BLaER1 treated with 17β-estradiol and CSF1 and Interleukin-3, amounts not matched to agents 10 nM and 100 nM (cell line): ENCODE measurements at regions not wholly inside any gene's neighbourhood (a gene's known extent, or its start where the extent isn't known, plus 50 kb on each side); places are given as distances from the start of the nearest gene placed in this dataset.
A peak's percentile ranks its signal among the peaks of the same experiment; 100 is the strongest.

Experiments used
- H3K27ac ChIP-seq, 11 experiments: shearing (Covaris generic); formaldehyde crosslinking; 2 replicates each; pipeline ENCODE4 v1.8.1; 2022
- H3K27me3 ChIP-seq, 11 experiments: shearing (Covaris generic); formaldehyde crosslinking; 2 replicates each; pipeline ENCODE4 v1.8.1; 2022
- H3K36me3 ChIP-seq, 11 experiments: shearing (Covaris generic); formaldehyde crosslinking; 2 replicates each; pipeline ENCODE4 v1.8.1; 2022
- H3K4me1 ChIP-seq, 10 experiments: shearing (Covaris generic); formaldehyde crosslinking; 2 replicates each; pipeline ENCODE4 v1.8.1; 2022
- H3K4me2 ChIP-seq, 11 experiments: shearing (Covaris generic); formaldehyde crosslinking; 2 replicates each; pipeline ENCODE4 v1.8.1; 2022
- H3K4me3 ChIP-seq, 10 experiments: shearing (Covaris generic); formaldehyde crosslinking; 2 replicates each; pipeline ENCODE4 v1.8.1; 2022
- H3K9ac ChIP-seq, 11 experiments: shearing (Covaris generic); formaldehyde crosslinking; 2 replicates each; pipeline ENCODE4 v1.8.1; 2022
- H3K9me3 ChIP-seq, 11 experiments: shearing (Covaris generic); formaldehyde crosslinking; replicated peaks in 1 of 11; 2 replicates each; pipeline ENCODE4 v1.8.1; 2022
- H4K20me1 ChIP-seq, 11 experiments: shearing (Covaris generic); formaldehyde crosslinking; 2 replicates each; pipeline ENCODE4 v1.8.1; 2022
- Cebpa-rat ChIP-seq, 11 experiments: shearing (Covaris generic); IDR thresholded peaks; 2 replicates each; pipeline ENCODE4 v1.8.1; 2022

GRCh38 chrX:109874548-109874947 lies 128.4 kb upstream of the TMEM164 start:
- TF ChIP-seq Cebpa-rat (IDR thresholded peaks at IDR 0.05): no peak
- Histone ChIP-seq H3K4me3 (no peak overlapping the region), H3K9ac (no peak overlapping the region), H3K9me3 (peaks cover 0 to 16% (median 7%) of the 10 kb centered on the region in 11 experiments; a peak in 16 of 22 replicates), H3K4me1 (peaks cover 0 to 43% (median 5%) of the 10 kb centered on the region in 10 experiments; a peak in 10 of 20 replicates), H3K4me2 (peak overlapping the region in 2 of 11 experiments; percentile 1 to 52; a peak in 2 of 22 replicates), H3K27me3 (peaks cover 51 to 77% (median 70%) of the 10 kb centered on the region in 11 experiments), H3K36me3 (no peaks in the 10 kb centered on the region), H4K20me1 (no peaks in the 10 kb centered on the region), H3K27ac (no peak overlapping the region)

- no peak for TF ChIP-seq Cebpa-rat (IDR thresholded peaks at IDR 0.05)
- Histone ChIP-seq H3K9me3 (peaks cover 0 to 16% (median 7%) of the 10 kb centered on the region in 11 experiments; a peak in 16 of 22 replicates), H3K36me3 (no peaks in the 10 kb centered on the region), H3K27me3 (peaks cover 61 to 86% (median 80%) of the 10 kb centered on the region in 11 experiments), H3K4me1 (peaks cover 0 to 56% (median 9%) of the 10 kb centered on the region in 10 experiments; a peak in 10 of 20 replicates), H3K9ac (no peak overlapping the region), H4K20me1 (no peaks in the 10 kb centered on the region), H3K27ac (no peak overlapping the region), H3K4me3 (no peak overlapping the region), H3K4me2 (no peak overlapping the region)
Measured at GRCh38 chrX:109875831-109876230, 127.1 kb upstream of the TMEM164 start.

GRCh38 chrX:109878236-109878635 lies 124.7 kb upstream of the TMEM164 start:
- Histone ChIP-seq H3K27ac (peak overlapping the region in 5 of 11 experiments; percentile 36 to 72 (median 58); a peak in 10 of 22 replicates), H3K4me1 (peaks cover 0 to 76% (median 10%) of the 10 kb centered on the region in 10 experiments; a peak in 10 of 20 replicates), H3K36me3 (no peaks in the 10 kb centered on the region), H4K20me1 (no peaks in the 10 kb centered on the region), H3K27me3 (peaks cover 58 to 90% (median 85%) of the 10 kb centered on the region in 11 experiments), H3K4me3 (no peak overlapping the region), H3K9ac (peak overlapping the region in 3 of 11 experiments; percentile 12 to 60 (median 54); a peak in 4 of 22 replicates), H3K4me2 (peak overlapping the region in 5 of 11 experiments; percentile 25 to 75 (median 60); a peak in 9 of 22 replicates), H3K9me3 (peaks cover 0 to 16% (median 7%) of the 10 kb centered on the region in 11 experiments; a peak in 16 of 22 replicates)
- no peak for TF ChIP-seq Cebpa-rat (IDR thresholded peaks at IDR 0.05)

GRCh38 chrX:109879991-109880390 lies 122.9 kb upstream of the TMEM164 start:
- Histone ChIP-seq H3K9ac (peak overlapping the region in 1 of 11 experiments; percentile 30; a peak in 1 of 22 replicates), H3K9me3 (peaks cover 0 to 15% (median 7%) of the 10 kb centered on the region in 11 experiments; a peak in 16 of 22 replicates), H3K36me3 (no peaks in the 10 kb centered on the region), H3K4me2 (peak overlapping the region in 4 of 11 experiments; percentile 44 to 75 (median 66); a peak in 8 of 22 replicates), H3K4me1 (peaks cover 0 to 71% (median 10%) of the 10 kb centered on the region in 10 experiments; a peak in 10 of 20 replicates), H4K20me1 (no peaks in the 10 kb centered on the region), H3K27me3 (peaks cover 58 to 90% (median 81%) of the 10 kb centered on the region in 11 experiments), H3K27ac (peak overlapping the region in 4 of 11 experiments; percentile 21 to 67 (median 62); a peak in 7 of 22 replicates), H3K4me3 (no peak overlapping the region)
- TF ChIP-seq Cebpa-rat (IDR thresholded peaks at IDR 0.05): no peak

- peak overlapping the region in 3 of 11 experiments; percentile 19 to 42 (median 32); a peak in 4 of 22 replicates for H3K9ac ChIP-seq
- peaks cover 65 to 97% (median 87%) of the 10 kb centered on the region in 11 experiments for H3K27me3 ChIP-seq
- peaks cover 0 to 10% (median 6%) of the 10 kb centered on the region in 11 experiments; a peak in 16 of 22 replicates for H3K9me3 ChIP-seq
- peaks cover 0 to 78% (median 10%) of the 10 kb centered on the region in 10 experiments; a peak in 10 of 20 replicates for H3K4me1 ChIP-seq
- TF ChIP-seq Cebpa-rat (IDR thresholded peaks at IDR 0.05): peak in 2 of 11 experiments; percentile 10 to 32; a peak in 1 of 22 replicates
- no peak overlapping the region for H3K4me3 ChIP-seq
- no peaks in the 10 kb centered on the region for H3K36me3 ChIP-seq
- peak overlapping the region in 5 of 11 experiments; percentile 9 to 75 (median 60); a peak in 6 of 22 replicates for H3K4me2 ChIP-seq
- peak overlapping the region in 5 of 11 experiments; percentile 29 to 67 (median 58); a peak in 8 of 22 replicates for H3K27ac ChIP-seq
- no peaks in the 10 kb centered on the region for H4K20me1 ChIP-seq
Measured at GRCh38 chrX:109880629-109881028, 122.3 kb upstream of the TMEM164 start.

GRCh38 chrX:109886122-109886761 lies 116.7 kb upstream of the TMEM164 start:
- H4K20me1 ChIP-seq: peaks cover 0 to 10% (median 0%) of the 10 kb centered on the region in 11 experiments; a peak in 2 of 22 replicates
- no peak for TF ChIP-seq Cebpa-rat (IDR thresholded peaks at IDR 0.05)
- peak overlapping the region in 6 of 11 experiments; percentile 83 to 93 (median 90); a peak in 9 of 22 replicates for H3K27ac ChIP-seq
- peaks cover 0 to 88% (median 38%) of the 10 kb centered on the region in 10 experiments; a peak in 15 of 20 replicates for H3K4me1 ChIP-seq
- peak overlapping the region in 1 of 11 experiments; percentile 61; a peak in 2 of 22 replicates for H3K9ac ChIP-seq
- H3K4me2 ChIP-seq: peak overlapping the region in 5 of 11 experiments; percentile 70 to 90 (median 74); a peak in 8 of 22 replicates
- peaks cover 42 to 98% (median 92%) of the 10 kb centered on the region in 11 experiments for H3K27me3 ChIP-seq
- H3K4me3 ChIP-seq: no peak overlapping the region
- H3K36me3 ChIP-seq: no peaks in the 10 kb centered on the region
- H3K9me3 ChIP-seq: no peaks in the 10 kb centered on the region

- H3K9me3 ChIP-seq: 0 out of 22 replicates have a peak, but pooled peaks cover 0 to 3% (median 0%) of the 10 kb centered on the region in 11 experiments
- H3K4me1 ChIP-seq: peaks cover 0 to 67% (median 38%) of the 10 kb centered on the region in 10 experiments; a peak in 15 of 20 replicates
- TF ChIP-seq Cebpa-rat (IDR thresholded peaks at IDR 0.05): peak in 2 of 11 experiments; percentile 9 to 20; a peak in 2 of 22 replicates
- peak overlapping the region in 8 of 11 experiments; percentile 21 to 80 (median 76); a peak in 15 of 22 replicates for H3K9ac ChIP-seq
- H3K27ac ChIP-seq: peak overlapping the region in 9 of 11 experiments; percentile 57 to 93 (median 87); a peak in 18 of 22 replicates
- H3K27me3 ChIP-seq: peaks cover 43 to 97% (median 87%) of the 10 kb centered on the region in 11 experiments
- H3K4me2 ChIP-seq: peak overlapping the region in 9 of 11 experiments; percentile 38 to 90 (median 74); a peak in 18 of 22 replicates
- no peaks in the 10 kb centered on the region for H3K36me3 ChIP-seq
- H3K4me3 ChIP-seq: peak overlapping the region in 5 of 10 experiments; percentile 10 to 33 (median 21); a peak in 4 of 20 replicates
- peaks cover 0 to 10% (median 0%) of the 10 kb centered on the region in 11 experiments; a peak in 2 of 22 replicates for H4K20me1 ChIP-seq
Measured at GRCh38 chrX:109889289-109890006, 113.5 kb upstream of the TMEM164 start.

- Histone ChIP-seq H3K4me3 (peak overlapping the region in 4 of 10 experiments; percentile 10 to 33 (median 18); a peak in 4 of 20 replicates), H3K4me2 (peak overlapping the region in 8 of 11 experiments; percentile 38 to 90 (median 74); a peak in 16 of 22 replicates), H3K27ac (peak overlapping the region in 9 of 11 experiments; percentile 57 to 93 (median 87); a peak in 18 of 22 replicates), H3K4me1 (peaks cover 0 to 61% (median 38%) of the 10 kb centered on the region in 10 experiments; a peak in 15 of 20 replicates), H3K9ac (peak overlapping the region in 8 of 11 experiments; percentile 21 to 80 (median 76); a peak in 14 of 22 replicates), H4K20me1 (peaks cover 0 to 10% (median 0%) of the 10 kb centered on the region in 11 experiments; a peak in 2 of 22 replicates), H3K9me3 (0 out of 22 replicates have a peak, but pooled peaks cover 0 to 3% (median 0%) of the 10 kb centered on the region in 11 experiments), H3K27me3 (peaks cover 41 to 95% (median 84%) of the 10 kb centered on the region in 11 experiments), H3K36me3 (no peaks in the 10 kb centered on the region)
- no peak for TF ChIP-seq Cebpa-rat (IDR thresholded peaks at IDR 0.05)
Measured at GRCh38 chrX:109890300-109890699, 112.6 kb upstream of the TMEM164 start.
